Smooth muscle cell of the brain vasculature (primary cell): ENCODE measurements at regions not wholly inside any gene's neighbourhood (a gene's known extent, or its start where the extent isn't known, plus 50 kb on each side); places are given as distances from the start of the nearest gene placed in this dataset.
"Not testable (repeated sequence)": the region's sequence is repeated elsewhere in the genome, so short reads cannot be mapped to it uniquely, and the experiment has no call there.

ENCODE experiments used
- DNase-seq: peaks from one replicate; pipeline ENCODE4 v3.0.0-alpha.2; 2012; ENCODE audit warnings: low read depth, low spot score

GRCh38 chr4:64969081-64969480 is 559.8 kb upstream of the TECRL start:
- DNase-seq, result no peak

DNA sequence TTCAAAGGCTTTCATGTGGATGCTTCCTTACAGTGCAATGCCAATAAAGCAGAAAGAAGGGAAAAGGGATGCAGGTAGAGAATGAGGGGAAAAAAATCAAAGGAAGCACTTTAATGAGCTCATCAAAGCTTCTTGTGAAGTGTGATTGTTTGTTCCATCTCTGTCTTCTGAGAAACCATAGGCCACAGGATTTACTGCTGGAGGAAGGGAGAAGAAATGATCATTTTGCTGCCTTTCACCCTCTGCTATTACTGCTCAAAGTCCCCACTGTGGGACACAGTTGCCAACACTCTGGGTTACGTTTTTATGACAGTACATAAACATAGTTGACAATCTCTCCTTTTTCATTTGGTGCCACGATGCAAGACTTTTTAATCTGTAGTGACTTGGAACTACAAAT is 558.0 kb upstream of the TECRL start:
- no peak for DNase-seq

- DNase-seq, result no peak
Measured at GRCh38 chr4:64960516-64960915, 551.3 kb upstream of the TECRL start.

- no peak for DNase-seq
Measured at GRCh38 chr4:64940698-64941097, 531.4 kb upstream of the TECRL start.

GRCh38 chr4:64935469-64936001 is 526.3 kb upstream of the TECRL start:
- no peak for DNase-seq

DNA sequence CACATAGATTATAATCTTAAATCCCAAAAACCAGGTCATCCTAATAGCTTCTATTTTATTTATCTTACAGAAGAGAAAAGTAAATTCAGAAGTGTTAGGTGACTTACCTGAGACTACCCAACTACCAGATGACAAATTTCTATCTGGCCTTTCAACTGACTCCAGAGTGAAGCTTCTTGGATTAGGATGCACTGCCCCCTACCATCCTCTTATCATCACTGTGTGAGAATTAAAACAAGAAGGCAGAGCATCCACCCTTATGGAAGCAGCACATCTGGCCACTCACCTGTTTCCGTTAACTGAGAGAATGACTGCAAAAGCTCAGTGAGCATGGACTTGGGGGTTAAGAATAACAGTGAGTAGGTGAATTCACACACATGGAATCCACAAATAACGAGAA is 502.6 kb upstream of the TECRL start:
- no peak for DNase-seq

GRCh38 chr4:64903986-64904385 is 494.7 kb upstream of the TECRL start:
- no peak for DNase-seq

- DNase-seq, result no peak
Measured at GRCh38 chr4:64899563-64899962, 490.3 kb upstream of the TECRL start.

GRCh38 chr4:64899030-64899429 is 489.8 kb upstream of the TECRL start:
- DNase-seq, result not testable (repeated sequence)

DNA sequence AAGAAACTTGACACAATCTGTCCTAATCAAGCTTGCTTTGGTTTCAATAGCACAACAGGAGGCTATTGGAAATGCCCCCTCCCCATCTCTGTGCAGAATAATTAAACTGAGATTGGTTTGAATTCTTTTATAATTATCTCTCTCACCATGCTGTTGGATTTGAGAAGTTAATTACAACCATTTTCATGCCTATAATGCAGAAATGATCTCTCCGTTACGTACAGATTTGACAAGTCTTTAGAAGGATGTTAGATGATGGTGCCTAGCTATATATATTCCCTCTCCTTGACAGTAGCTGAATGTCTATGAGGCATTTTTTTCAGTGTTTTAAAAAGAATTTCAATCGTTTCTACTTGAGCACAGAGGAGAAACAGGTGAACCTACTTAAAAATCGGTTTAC is 488.4 kb upstream of the TECRL start:
- DNase-seq, result no peak

GRCh38 chr4:64895031-64895430 is 485.8 kb upstream of the TECRL start:
- no peak for DNase-seq

GRCh38 chr4:64893205-64893604 is 484.0 kb upstream of the TECRL start:
- DNase-seq, result no peak

DNA sequence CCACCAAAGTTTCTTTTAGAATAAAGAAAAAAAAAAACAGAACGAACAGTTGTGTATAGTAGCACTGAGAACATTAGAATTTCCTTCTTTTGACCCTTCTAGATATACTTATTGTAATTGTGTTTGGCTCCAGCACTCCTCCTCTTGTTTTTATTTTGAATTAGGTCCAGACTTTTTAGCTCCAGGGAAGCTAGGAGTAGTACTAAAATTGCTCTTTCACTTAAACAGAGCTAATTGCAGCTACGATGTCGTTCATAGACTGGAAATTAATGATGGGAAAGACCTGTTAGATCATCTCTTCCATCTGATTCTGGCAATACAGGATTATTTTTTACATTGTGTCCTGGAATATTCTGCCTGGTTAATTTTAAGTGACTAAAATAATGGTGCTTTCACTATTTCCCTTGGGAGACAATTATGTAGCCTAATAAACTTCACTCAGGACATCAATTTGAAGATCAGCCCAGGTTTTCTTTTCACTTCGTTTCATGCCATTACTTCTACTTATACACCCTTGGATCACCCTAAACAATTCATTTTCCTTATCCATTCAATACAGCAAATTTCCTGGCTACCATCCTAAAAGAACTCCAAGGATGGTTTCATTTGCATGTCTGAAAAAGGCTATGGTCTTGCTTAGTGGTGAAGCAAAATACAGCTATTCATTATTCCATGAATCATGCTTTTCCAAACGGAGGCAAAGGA is 480.8 kb upstream of the TECRL start:
- no peak for DNase-seq

- DNase-seq, result no peak
Measured at GRCh38 chr4:64883087-64883807, 474.0 kb upstream of the TECRL start.

GRCh38 chr4:64882311-64883086 is 473.2 kb upstream of the TECRL start:
- no peak for DNase-seq

DNA sequence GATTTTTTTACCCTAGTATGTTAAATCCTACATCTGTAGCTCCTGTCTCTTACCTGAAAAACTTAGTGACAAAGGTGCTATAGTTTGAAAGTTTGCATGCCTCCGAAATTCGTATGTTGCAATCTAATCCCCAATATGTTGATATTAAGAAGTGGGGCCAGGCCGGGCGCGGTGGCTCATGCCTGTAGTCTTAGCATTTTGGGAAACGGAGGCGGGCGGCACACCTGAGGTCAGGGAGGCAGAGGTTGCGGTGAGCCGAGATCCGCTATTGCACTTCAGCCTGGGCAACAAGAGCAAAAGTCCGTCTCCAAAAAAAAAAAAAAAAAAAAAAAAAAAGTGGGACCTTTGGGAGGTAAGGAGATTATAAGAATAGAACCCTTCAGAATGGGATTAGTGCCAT is 471.3 kb upstream of the TECRL start:
- no peak for DNase-seq

- DNase-seq, result no peak
Measured at GRCh38 chr4:64876021-64876420, 466.8 kb upstream of the TECRL start.

DNA sequence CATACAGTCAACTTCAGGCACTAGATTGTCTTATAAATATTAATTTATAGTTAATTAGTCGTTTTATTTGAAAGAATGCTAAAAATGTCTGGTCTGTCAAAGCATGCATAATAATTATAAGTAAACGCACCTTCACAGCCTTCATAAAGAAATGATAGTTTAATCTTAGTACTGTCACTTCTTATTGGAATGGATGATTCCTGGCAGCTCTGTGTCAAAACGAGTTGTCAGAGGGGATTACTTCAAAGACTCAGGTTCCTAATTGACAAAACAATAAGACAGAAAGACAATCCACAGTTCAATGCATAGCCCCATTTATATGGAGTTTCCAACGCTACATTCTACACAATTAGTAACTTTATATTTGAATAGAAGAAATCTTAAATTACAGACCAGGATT is 461.3 kb upstream of the TECRL start:
- DNase-seq, result no peak

DNA sequence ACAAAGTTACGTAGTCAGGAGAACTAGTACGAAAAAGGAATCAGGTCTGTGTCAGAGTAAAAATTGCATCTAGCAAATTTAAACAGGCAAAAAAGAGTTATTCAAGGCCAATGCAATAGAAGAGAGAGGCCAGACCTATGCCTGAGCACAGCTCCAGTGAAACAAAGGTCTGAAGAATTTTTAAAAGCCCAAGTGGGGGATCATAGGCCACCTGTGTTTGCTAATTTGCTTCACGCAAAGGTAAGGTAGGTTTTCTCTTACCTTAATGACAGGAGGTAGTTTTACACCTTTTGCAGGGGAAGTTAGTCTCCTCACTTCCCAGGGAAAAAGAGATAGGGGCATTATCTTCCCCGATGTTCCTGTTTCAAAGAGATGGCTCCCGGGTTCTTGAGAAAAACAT is 448.6 kb upstream of the TECRL start:
- no peak for DNase-seq

GRCh38 chr4:64857198-64857597 is 447.9 kb upstream of the TECRL start:
- DNase-seq, result no peak

- no peak for DNase-seq
Measured at GRCh38 chr4:64846417-64846816, 437.2 kb upstream of the TECRL start.

DNA sequence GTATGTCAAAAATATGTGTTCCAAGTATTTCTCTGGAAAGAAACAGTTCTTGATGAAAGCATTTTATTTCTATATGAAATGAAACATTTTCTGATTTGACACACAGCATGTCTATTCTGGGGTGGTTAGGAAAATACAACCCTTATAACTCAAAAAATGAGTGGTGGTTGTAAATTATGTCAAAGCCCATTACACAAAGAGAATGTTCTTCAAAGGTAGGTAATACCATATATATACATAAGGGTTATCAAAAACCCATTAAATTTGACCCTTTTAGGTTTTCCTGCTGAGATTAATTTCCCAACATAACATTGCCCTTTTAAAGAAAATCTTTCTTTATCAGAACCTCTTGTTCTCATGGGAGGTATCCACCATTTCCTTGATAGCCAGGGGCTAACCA is 420.5 kb upstream of the TECRL start:
- DNase-seq, result no peak
